HG03097 (cell line): ENCODE measurements at regions not wholly inside any gene's neighbourhood (a gene's known extent, or its start where the extent isn't known, plus 50 kb on each side); places are given as distances from the start of the nearest gene placed in this dataset.

Experiments used
- ATAC-seq: cut with Tn5 transposase; IDR thresholded peaks from one replicate; pipeline ENCODE4 v1.9.1; 2021; ENCODE audit not compliant: unreplicated experiment, low FRiP score

DNA sequence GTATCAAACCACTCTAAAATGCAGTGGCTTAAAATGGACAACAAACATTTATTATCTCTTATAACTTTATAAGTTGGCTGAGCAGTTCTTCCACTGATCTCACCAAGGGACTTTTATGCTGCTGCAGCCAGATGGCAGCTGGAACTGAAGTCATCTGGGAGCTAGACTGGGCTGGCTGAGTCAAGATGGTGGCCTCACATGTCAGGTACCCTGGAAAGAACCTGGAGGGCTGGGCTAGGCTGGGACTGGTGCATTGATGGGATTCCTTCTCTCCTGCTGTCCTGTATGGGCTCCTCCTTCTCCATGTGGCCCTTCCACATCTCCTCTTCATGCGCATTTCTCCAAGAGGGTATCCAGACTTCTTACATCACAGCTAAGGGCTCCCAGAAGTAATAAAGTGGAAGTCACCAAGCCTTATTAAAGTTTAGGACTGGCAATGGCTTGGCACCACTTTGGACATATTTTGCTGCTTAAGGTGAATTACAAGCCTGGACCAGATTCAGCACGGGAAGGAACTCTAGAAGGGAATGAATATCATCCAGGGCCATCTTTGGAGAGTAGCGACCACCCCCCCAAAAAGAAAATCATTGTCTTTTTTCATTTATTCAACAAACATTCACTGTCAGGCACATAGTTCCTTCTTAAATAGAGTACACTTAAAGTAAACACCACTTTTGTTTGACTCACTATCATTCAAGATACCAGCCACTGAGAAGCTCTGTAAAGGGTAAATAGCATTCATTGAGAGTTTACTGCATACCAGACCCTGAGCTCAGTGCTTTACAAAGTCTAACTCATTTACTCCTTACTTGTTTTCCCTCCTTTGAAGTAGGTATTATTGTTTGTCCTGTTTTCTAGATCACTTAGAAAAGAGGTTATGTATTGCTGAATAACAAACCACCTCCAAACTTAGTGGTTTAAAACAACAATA is 138.0 kb downstream of the ZFP36L2 start:
- ATAC-seq, result no peak

DNA sequence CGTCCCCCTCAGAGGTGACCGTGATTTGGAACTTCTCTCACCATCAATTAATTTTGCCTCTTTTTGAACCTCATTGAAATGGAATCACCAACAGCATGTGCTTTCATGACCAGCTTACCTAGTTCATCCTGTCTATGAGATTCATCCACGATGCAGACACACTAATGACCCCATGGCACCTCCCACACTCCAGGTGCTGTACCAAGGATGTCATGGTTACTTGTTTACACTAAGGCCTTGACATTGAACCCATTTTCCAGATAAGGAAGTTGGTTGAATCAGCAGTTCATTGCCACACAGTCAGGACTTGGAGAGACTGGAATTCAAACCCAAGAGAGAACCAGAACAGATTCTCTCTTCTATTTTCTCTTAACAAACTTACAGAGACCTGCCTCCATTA is 139.0 kb downstream of the ZFP36L2 start:
- ATAC-seq, result no peak

DNA sequence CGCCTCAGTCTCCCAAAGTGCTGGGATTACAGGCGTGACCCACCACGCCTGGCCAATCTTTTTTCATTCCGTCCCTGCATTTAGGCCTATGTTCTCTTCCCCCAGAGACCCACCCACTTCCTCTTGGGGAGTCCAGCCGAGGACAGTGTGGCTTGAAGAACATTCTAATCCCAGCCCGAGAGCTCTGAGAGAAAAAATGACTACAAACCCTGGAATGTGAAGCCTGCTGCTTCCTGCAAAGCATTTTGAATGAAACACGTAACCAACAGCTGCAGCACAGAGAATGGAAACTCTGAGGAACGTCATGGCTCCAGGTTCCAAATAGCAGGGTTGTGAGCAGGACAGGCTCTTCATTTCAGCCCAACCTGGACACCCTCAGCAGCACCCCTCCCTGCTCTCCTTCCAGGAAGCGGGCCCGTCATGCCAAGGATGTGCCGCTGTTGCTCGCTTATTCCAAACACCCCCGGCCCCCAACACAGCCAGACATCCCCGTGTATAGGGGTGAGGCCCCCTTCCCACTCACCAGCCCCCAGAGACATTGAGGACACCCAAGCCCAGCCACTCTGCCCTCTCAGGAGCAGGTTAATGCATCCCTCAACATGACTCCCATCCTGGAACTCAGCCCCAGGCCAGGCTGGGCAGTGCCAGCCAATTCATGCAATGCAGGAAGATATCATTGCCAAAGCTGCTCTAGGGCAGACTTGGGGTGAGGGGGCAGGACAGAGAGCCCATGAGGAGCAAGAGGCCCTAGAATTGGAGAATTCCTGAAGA is 139.8 kb downstream of the ZFP36L2 start:
- no peak for ATAC-seq

DNA sequence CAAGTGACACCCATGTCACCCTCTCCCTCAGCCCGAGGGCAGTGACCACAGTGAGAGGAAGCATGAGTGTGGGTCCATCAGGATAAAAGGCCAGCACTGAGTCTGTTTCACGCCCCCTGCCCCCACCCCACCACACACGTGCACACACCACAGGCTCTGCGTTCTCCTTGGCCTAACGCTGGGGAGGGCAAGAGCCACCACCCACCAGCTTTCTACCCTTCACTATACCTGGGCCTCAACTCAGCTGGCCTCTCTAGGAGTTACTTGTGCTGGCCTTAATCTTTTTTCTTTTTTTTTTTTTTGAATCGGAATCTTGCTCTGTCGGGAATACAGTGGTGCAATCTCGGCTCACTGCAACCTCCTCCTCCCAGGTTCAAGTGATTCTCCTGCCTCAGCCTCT is 140.5 kb downstream of the ZFP36L2 start:
- ATAC-seq, result no peak

DNA sequence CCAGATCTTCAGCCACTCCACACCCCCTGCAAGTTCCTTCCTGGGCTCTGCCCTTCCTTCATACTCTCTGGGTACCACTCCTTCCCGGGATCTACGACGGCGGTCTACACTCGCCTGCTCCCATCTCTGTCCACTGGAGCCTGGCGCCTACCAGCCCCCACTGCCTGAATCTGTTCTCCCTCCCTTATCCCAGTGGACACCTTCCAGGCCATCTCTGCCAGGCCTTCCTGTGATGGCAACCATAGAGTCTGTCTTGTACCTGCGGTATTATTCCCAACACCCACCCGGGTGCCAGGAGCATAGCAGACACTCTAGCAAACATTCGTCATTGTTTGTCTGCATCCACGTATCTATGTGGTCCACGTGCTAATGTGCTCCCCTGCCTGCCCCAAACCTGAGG is 140.9 kb downstream of the ZFP36L2 start:
- no peak for ATAC-seq

DNA sequence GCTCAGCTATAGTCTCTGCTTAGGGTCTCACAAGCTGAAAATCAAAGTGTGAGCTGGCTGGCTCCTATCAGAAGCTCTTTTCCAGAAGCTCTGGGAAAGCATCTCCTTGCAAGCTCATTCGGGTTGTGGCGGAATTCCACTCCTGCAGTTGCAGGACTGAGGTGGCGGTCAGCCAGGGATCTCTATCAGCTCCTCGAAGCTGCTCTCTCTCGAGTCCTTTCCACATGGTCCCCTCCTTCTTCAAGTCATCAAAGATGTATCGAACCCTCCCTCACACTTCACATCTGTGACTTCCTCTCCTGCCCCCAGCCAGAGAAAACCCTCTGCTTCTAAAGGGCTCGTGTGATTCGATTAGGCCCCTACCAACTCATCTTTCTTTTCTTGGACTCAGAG is 141.7 kb downstream of the ZFP36L2 start:
- no peak for ATAC-seq

DNA sequence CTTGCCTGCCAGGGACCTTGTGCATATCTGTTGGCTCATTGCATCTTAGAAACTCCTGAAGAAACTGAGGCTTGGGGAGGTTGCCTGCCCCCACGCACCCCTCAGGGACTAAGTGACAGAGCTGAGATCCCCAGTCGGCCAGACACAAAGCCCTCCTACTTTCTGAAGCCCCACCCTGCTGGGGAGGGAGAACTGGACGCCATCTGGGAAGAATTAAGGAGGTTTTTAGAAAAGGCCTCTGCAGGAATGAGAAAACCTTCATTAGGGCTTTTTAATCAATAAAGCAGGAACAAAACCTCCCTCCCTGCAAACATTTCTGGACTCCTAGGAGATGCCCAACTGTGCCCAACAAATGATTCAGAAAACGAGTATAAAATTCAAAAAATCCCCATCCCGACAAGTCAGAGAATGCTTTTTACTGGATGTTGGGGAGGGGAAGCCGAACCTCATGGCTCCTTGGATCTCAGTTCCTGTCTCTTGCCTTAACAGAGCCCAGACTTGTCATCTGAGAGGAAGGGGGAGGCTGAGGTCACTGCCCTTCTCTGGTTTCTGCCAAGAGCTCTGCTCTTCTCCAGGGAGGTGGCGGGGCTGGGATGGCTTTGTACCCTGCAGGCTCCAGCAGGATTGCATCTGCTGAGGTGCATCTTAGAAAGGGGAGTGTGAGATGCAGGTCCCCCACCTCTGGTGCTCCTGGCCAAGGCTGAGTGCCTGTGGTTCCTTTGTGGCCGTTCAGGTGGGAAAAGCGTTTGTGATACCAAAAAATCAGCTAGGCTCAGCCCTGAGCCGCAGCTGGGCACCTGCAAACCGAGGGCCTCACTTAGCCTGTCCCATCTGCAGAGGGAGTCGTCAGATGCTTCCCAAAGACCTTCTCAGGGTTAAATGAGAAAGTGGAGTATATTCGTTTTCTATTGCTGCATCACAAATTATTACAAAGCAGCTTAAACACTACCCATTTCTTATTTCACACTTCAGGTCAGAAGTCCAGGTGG is 142.4 kb downstream of the ZFP36L2 start:
- ATAC-seq, result no peak

DNA sequence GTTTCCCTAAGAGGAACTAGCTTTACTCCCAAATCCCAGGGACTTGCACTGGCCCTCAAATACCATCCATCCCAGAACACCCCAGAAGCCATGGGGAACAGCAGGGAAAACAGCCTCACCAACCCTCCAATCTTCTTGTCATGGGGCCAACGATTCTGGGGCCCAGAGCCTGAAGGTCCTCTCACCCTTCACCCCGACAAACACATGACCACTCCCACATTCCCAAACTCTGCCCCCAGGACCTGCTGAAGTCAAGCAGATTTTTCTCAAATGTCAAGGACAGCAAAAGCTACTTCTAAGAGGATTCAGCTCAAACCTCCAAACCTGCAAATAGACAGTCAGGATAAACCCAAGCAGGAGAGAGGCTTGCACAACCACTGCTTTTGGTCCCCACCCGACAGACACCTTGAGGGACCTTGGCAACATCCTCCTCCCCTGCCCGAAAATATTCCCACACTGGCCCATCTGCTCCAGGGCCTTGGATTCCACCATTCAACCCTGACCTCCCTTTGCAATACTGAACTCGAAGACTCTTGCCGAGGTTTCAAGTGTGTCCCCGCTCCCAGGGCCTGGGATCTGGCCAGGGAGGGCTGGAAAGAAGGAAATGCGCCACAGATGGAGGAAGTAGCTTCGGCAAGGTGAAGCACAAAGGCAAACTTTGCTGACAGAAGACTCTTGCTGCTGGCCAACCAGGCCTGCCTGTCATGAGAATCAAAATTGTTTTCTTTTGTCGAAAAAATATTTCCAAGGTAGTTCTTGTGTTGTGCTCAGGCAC is 143.3 kb downstream of the ZFP36L2 start:
- ATAC-seq, result no peak

DNA sequence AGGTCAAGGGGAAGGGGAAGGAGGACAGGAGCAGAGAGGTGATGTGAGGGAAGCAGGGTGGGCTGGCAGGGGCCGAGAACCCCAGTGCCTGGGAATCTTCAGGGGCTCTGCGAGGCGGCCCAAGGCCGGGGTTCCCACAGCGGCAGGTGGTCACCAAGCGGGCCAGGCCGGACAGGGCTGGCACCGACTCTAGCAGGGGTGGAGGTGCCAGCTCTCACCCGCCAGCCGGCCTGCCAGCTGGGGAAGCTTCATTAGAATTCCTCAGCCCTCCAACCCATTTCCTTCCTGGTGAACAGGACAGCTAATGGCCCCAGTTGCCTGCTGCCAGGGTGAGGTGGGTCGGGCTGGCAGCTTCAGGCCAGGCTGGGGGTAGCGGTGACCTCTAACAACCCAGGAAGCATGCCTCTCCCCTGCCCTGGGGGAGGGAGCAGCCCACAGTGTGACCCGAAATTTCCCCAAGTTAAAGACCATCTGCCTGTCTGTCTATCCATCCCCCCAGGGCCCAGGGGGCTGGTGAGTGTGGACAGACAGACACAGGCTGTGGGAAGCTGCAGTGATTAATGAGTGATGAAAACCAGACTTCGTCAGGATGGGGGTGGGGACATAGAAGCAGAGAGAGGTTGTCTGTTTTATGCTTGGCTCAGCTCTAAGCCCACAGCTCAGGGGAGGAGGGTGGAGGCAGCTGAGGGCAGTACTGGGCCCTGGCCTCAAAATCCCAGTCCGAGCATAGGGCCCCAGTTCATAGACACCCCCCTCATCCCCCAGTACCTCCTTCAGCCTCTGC is 144.1 kb downstream of the ZFP36L2 start:
- no peak for ATAC-seq

DNA sequence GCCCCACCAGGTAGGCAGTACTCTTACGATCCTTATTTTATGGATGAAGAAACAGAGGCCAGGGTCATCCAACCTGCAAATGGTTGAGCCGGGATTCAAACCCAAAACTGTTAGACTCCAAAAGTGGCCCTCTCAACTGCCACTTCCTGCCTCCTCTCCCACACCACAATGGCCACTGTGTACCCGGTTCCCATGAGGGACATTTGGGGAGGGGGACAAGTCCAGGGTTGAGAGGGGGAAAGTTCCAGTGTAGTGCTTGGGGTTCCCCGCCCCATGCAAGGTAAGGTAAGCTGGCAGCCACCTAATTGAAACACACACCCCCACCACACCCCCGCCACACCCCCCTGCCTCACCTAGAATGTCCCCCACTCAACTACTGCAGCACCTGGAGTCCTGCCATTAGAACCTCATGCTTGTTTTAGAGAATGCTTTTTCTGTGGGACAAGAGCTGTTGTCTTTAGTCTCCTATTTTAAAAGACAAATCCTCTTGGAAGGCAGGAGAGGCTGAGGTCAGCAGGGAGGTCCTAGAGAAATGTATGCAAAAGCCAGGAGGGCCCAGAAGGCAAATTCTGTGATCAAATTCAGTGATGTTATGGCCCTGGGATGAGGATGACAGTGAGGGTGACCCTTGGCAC is 145.2 kb downstream of the ZFP36L2 start:
- no peak for ATAC-seq

DNA sequence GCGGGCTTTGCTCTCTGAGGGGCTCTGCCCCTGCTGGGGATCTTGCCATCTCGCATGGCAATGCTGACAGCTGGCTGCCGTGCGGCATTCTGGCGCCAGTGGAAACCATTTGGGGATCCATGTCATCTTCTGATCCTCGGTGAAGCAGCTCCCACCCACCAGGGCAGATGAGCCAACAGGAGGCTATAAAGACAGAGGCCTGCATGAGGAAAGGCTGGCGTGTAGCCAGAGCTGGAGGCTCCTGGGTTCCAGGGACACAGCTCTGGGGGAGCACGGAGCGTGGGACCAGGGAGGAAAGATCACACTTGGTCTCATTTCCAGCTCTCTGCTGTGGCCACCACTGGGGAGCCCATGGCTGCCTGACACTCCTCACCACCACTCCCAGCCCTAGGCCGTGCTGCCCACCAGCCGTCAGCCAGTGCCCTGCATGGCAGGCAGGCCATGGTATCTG is 145.8 kb downstream of the ZFP36L2 start:
- no peak for ATAC-seq

DNA sequence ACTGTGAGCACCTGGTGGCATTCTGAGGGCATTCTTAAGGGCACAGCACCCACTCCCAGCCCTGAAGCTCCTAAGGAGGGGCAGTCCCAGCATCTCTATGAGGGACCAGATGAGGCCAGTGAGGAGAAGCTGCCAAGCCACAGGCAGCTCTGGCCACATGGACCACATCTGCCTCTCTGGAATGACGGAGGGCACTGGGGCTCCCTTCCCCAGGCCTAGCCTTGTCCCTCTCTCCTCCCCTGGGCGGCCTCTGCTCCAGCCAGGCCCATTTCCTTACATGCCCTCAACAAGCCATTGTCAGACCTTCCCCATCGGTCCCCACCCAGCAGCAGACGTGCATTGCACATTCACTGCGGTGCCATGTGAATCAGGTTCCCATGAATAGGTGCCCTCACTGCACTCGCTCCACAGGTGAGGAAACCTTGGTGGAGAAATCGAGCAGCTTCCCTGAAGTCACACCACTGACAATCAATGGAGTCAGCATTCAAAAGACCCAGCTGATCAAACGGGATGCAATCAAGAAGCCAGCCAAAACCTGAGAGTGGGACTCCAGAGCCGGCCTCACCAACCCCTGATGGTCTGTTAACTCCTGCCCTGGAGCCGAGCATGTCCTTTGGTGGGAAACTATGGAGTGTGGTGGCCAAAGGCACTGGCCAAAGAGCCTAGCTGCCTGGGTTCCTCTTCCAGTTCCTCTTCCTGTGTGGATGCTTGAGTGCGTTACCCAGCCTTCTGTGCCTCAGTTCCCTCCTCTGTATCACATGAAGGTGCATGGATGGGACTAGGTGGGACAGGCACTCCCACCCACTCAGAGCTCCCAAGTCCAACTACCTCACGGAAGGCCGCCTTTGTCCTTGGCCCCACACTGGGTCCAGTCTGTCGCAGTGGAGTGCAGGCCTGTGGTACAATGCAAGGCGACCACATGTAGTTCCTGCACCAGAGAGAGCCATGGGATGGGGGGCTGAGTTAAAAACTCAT is 147.3 kb downstream of the ZFP36L2 start:
- no peak for ATAC-seq

DNA sequence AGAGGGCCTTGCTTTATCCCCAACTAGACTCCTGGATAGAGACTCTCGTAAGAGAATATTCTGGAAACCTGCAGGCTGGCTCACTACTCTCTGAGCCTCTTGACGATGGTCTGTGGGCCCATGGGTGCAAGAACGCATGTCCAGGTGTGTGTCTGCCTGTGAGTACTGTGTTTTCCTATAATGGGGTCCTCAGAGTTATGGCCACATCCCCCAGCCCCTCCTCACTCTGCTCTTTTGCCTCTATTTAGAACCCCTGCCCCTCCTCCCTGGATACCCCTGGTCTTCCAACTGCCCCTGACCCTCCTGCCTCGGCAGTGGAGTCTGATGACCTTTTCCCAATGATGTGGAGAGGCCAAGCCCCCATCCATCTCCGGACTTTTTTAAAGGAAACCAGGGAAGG is 148.1 kb downstream of the ZFP36L2 start:
- no peak for ATAC-seq

DNA sequence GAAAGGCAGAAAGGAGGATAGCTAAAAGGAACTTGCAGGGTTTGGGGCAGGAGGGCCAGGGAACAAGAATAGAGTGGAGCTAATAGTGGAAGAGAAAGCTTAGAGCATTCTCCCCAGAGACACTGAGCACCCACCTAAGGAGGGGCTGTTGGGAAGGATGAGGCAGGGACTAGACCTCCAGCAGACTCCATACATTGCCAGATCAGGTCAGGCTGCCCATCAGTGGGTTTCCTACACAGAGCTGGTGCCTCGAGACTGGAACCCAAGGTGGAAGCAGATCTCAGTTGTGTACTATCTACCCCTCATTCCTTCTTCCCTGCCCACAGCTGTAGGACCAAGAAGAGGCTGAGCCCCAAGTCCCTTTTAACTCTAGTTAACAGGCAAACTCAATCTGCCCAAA is 148.5 kb downstream of the ZFP36L2 start:
- no peak for ATAC-seq

DNA sequence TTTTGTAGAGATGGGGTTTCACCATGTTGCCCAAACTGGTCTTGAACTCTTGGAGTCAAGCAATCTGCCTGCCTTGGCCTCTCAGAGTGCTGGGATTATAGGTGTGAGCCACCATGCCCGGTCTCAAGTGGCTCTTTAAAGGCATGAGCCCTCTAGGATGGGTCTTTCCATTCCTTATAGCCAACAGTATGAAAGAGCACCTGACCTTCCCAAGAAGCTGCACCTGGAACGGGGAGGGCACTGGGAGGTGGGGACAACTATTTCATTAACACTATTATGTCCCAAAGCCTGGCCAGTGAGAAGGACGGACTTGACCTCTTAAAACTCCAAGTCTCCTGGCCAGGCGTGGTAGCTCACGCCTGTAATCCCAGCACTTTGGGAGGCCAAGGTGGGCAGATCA is 149.7 kb downstream of the ZFP36L2 start:
- no peak for ATAC-seq

DNA sequence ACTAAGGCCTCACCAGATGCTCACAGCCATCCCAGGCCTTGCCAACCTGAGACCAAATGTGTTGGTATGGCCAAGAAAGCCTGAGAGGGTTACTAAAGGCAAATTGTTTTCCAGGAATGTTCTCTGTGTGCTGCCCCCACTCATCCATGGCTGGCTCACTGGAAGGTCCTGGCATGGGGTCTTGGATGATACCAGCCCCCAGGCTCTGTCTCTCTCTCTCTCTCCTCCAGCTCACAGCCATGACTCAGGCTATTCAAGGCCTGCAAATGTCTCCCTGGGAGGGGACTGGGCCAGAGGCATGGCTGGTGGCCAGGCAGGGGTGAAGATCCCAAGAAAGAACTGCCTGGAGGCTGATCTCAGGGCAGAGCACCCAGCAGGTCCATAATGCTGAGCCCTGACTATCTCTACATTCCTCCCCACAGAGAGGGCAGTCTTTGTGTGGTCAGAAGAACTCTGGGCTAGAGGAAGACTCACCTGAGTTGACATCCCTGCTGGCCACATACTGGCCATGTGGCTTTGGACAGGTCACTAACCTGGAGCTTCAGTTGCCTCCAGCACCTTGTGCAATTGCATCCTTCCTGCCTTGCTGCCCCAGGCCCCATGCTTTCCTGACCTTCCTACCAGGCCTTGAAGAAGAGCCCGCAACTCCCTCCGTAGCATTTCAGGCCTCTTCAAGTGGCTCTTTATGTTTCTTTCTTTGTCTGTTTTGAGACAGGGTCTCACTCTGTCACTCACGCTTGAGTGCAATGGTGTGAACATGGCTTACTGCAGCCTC is 150.4 kb downstream of the ZFP36L2 start:
- no peak for ATAC-seq
